Smooth muscle cell (in vitro differentiated cells): ENCODE measurements at regions not wholly inside any gene's neighbourhood (a gene's known extent, or its start where the extent isn't known, plus 50 kb on each side); places are given as distances from the start of the nearest gene placed in this dataset.

Source experiments
- DNase-seq: peaks from one replicate; lab custom pipeline; 2025; ENCODE audit not compliant: unreplicated experiment; lab: John Stamatoyannopoulos, UW
- H2AFZ ChIP-seq: fragments of 200-600 bp; sonication (generic); 2 replicates; pipeline ENCODE4 v1.6.0; 2016; ENCODE audit warnings: antibody characterized with exemption, low read depth, mild to moderate bottlenecking
- H3F3A ChIP-seq: fragments of 200-600 bp; sonication (generic); 2 replicates; pipeline ENCODE4 v1.6.0; 2017; ENCODE audit warnings: antibody characterized with exemption, low read depth
- H3K27ac ChIP-seq: fragments of 200-600 bp; sonication (generic); 2 replicates; pipeline ENCODE4 v1.5.1; 2016; ENCODE audit warnings: low read depth, mild to moderate bottlenecking
- H3K27me3 ChIP-seq: fragments of 200-600 bp; sonication (generic); 2 replicates; pipeline ENCODE4 v1.6.1; 2016; ENCODE audit warnings: low read depth, mild to moderate bottlenecking
- H3K36me3 ChIP-seq: fragments of 200-600 bp; sonication (generic); 2 replicates; pipeline ENCODE4 v1.5.1; 2016; ENCODE audit warnings: low read depth
- H3K4me1 ChIP-seq: fragments of 200-600 bp; sonication (generic); 2 replicates; pipeline ENCODE4 v1.5.1; 2016; ENCODE audit warnings: low read depth
- H3K4me2 ChIP-seq: fragments of 200-600 bp; sonication (generic); 2 replicates; pipeline ENCODE4 v1.6.0; 2016; ENCODE audit warnings: mild to moderate bottlenecking
- H3K4me3 ChIP-seq: fragments of 200-600 bp; sonication (generic); 2 replicates; pipeline ENCODE4 v1.5.1; 2016; ENCODE audit warnings: mild to moderate bottlenecking
- H3K79me2 ChIP-seq: fragments of 200-600 bp; sonication (generic); 2 replicates; pipeline ENCODE4 v1.6.0; 2016; ENCODE audit warnings: low read depth, mild to moderate bottlenecking
- H3K9ac ChIP-seq: fragments of 200-600 bp; sonication (generic); 2 replicates; pipeline ENCODE4 v1.6.0; 2016; ENCODE audit warnings: low read depth
- H3K9me3 ChIP-seq: fragments of 200-600 bp; sonication (generic); replicated peaks from 2 replicates; pipeline ENCODE4 v1.5.1; 2016; ENCODE audit warnings: low read depth
- H4K20me1 ChIP-seq: fragments of 200-600 bp; sonication (generic); 2 replicates; pipeline ENCODE4 v1.6.0; 2016; ENCODE audit warnings: low read depth
- CTCF ChIP-seq: fragments of 200-600 bp; sonication (generic); IDR thresholded peaks from 2 replicates; pipeline ENCODE4 v1.5.1; 2017; ENCODE audit warnings: borderline replicate concordance, mild to moderate bottlenecking, antibody characterized with exemption; ENCODE audit not compliant: insufficient read depth, poor library complexity, severe bottlenecking
- WGBS: methylation state at CpG from one replicate; pipeline ENCODE4 v1.1.7; 2016; ENCODE audit warnings: low lambda C conversion rate; 5-methylcytosine and 5-hydroxymethylcytosine counted together

GRCh38 chr2:147782141-147782930, 62.5 kb upstream of the ACVR2A start:
- Histone ChIP-seq H3K27me3 (no peaks in the 10 kb centered on the region), H3K27ac (no peak overlapping the region), H4K20me1 (no peaks in the 10 kb centered on the region), H3K79me2 (no peaks in the 10 kb centered on the region), H3F3A (no peaks in the 10 kb centered on the region), H3K4me3 (no peak overlapping the region), H3K36me3 (no peaks in the 10 kb centered on the region), H3K9ac (no peak overlapping the region), H3K9me3 (no peaks in the 10 kb centered on the region), H2AFZ (no peak overlapping the region), H3K4me1 (no peaks in the 10 kb centered on the region), H3K4me2 (no peak overlapping the region)
- no peak for TF ChIP-seq CTCF
- WGBS: 51% methylated on average over 4 of the region's 4 CpGs
- no peak for DNase-seq

GRCh38 chr2:147779440-147779839, 65.4 kb upstream of the ACVR2A start:
- WGBS: 69% methylated on average over 1 of the region's 1 CpG
- no peaks in the 10 kb centered on the region for H3K4me1 ChIP-seq
- H3K36me3 ChIP-seq: no peaks in the 10 kb centered on the region
- no peaks in the 10 kb centered on the region for H3F3A ChIP-seq
- H3K79me2 ChIP-seq: no peaks in the 10 kb centered on the region
- H2AFZ ChIP-seq: no peak overlapping the region
- no peak overlapping the region for H3K9ac ChIP-seq
- H3K4me2 ChIP-seq: no peak overlapping the region
- no peaks in the 10 kb centered on the region for H4K20me1 ChIP-seq
- H3K9me3 ChIP-seq: no peaks in the 10 kb centered on the region
- H3K27me3 ChIP-seq: no peaks in the 10 kb centered on the region
- no peak for TF ChIP-seq CTCF
- DNase-seq: no peak
- no peak overlapping the region for H3K4me3 ChIP-seq
- H3K27ac ChIP-seq: no peak overlapping the region

GRCh38 chr2:147777394-147777793, 67.4 kb upstream of the ACVR2A start:
- no peaks in the 10 kb centered on the region for H3K27me3 ChIP-seq
- H2AFZ ChIP-seq: no peak overlapping the region
- no peaks in the 10 kb centered on the region for H4K20me1 ChIP-seq
- DNase-seq: no peak
- H3K79me2 ChIP-seq: no peaks in the 10 kb centered on the region
- no peaks in the 10 kb centered on the region for H3K36me3 ChIP-seq
- no peak overlapping the region for H3K4me3 ChIP-seq
- 78% methylated on average over 2 of the region's 2 CpGs for WGBS
- no peaks in the 10 kb centered on the region for H3K9me3 ChIP-seq
- H3K9ac ChIP-seq: no peak overlapping the region
- no peak for TF ChIP-seq CTCF
- H3F3A ChIP-seq: no peaks in the 10 kb centered on the region
- no peak overlapping the region for H3K4me2 ChIP-seq
- peaks cover 6% of the 10 kb centered on the region for H3K4me1 ChIP-seq
- H3K27ac ChIP-seq: no peak overlapping the region

- no peak for DNase-seq
- H3K9ac ChIP-seq: no peak overlapping the region
- no peak overlapping the region for H3K4me3 ChIP-seq
- no peak overlapping the region for H3K4me2 ChIP-seq
- H2AFZ ChIP-seq: no peak overlapping the region
- H3K4me1 ChIP-seq: peaks cover 6% of the 10 kb centered on the region
- no peak overlapping the region for H3K27ac ChIP-seq
- 83% methylated on average over 3 of the region's 3 CpGs for WGBS
- H3K9me3 ChIP-seq: no peaks in the 10 kb centered on the region
- H4K20me1 ChIP-seq: no peaks in the 10 kb centered on the region
- H3K36me3 ChIP-seq: no peaks in the 10 kb centered on the region
- no peaks in the 10 kb centered on the region for H3F3A ChIP-seq
- TF ChIP-seq CTCF: no peak
- no peaks in the 10 kb centered on the region for H3K79me2 ChIP-seq
- no peaks in the 10 kb centered on the region for H3K27me3 ChIP-seq
These were observed 70.0 kb upstream of the ACVR2A start for GRCh38 chr2:147774805-147775204.
